GM19438 (cell line): ENCODE measurements at regions not wholly inside any gene's neighbourhood (a gene's known extent, or its start where the extent isn't known, plus 50 kb on each side); places are given as distances from the start of the nearest gene placed in this dataset.

Experiments used
- ATAC-seq: cut with Tn5 transposase; IDR thresholded peaks from one replicate; pipeline ENCODE4 v1.9.1; 2021; ENCODE audit warnings: low read depth; ENCODE audit not compliant: unreplicated experiment

DNA sequence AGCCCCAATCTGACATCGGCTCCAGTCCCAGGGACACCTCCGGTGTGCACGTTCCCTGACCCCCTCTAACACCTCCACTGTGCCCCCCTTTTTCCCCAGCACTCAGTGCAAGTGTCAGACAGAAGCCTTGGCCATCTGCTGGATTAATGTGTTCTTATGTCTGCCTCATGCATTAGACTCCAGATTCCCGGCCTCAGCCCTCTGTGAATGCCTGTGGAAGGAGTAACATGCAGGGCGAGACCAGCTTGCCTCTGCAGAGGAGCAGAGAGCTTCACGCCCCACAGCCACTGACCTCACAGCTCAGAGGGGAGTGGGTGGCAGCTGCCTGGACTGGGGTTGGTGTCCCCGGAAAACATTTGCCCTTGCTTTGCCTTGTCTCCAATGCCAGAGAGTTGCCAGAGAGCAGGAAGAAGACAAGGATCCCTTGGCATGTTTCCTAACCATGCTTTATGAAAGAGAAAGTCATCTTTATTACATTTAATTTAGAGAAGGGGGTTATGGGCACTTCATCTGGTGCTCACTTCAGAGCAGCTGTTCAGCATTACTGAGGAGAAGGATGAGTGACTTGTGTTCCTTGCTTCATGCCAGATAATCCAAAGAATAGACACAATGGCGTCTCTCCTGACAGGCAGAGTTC is 91.6 kb upstream of the CXCL12 start:
- no peak for ATAC-seq

DNA sequence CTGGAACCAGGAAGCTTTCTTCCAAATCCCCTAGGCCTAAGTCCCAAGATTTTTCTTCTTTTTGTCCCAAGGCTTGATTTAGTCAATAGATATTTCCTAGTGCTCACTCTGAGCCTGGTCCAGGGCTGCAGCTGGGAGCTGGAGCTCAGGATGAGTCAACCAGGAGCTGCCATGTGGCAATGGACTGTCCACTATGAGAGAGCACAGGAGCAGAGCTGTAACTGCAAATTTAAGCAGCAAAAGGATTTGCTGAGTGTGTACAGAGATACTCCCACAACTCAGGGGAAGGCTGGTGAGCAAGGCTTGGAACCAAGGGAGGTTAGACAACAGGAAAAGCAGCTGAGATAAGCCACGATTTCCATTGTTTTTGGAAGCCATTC is 92.1 kb upstream of the CXCL12 start:
- ATAC-seq: no peak

DNA sequence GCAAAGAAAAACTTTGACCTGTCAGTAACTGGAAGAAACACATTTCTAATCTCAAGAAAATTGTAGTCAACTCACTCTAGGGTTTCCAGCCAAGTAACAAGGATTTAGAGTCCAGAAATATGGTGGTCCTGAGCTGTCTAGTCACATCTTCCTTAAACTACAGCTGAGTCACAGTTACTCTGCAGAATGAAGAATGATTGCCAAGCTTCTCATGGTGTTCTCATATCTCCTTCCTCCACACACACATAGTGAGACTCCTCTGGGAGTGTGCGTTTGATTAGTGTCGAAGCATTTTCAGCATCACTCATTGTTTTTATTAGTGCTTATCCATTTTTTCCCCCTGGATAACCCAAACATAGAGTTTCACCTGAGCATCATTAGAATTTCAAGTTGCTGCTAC is 93.1 kb upstream of the CXCL12 start:
- no peak for ATAC-seq

DNA sequence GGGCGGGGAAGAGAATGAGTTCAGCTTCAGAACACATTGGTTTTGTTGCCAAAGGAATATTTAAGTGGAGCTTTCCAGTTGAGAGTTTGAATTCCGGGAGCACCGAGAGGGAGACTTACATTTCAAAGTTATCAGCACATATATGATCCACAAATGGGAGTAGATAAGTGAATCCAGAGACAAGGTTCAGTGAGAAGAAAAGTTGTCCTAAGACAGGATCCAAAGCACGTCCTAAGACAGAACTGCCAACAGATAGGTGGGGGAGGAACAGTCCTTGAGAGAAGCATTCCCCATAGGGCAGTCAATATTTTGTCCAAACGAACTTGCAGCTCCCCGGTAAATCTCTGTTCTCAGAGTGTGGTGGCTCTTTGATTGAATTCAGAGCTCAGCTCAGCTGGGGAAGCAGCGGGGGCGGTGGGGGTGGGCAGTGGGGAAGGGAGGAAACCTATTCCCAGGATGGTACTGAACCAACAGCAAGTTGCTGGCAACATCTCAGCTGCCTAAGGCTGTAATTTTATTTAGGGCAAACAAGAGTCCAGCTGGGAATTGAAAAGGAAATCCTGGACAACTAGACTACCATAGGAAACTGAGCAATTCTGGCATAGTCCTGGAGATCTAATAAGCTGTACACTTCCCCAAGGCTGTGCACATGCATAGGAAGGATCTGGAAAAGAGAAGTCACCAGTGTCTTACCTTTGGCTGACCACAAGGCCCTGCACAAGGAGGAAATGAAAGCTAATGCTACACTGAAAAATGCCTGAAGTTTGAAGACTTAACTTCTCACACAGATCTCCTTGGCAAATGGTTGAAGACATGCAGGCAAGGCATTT is 94.2 kb upstream of the CXCL12 start:
- no peak for ATAC-seq

DNA sequence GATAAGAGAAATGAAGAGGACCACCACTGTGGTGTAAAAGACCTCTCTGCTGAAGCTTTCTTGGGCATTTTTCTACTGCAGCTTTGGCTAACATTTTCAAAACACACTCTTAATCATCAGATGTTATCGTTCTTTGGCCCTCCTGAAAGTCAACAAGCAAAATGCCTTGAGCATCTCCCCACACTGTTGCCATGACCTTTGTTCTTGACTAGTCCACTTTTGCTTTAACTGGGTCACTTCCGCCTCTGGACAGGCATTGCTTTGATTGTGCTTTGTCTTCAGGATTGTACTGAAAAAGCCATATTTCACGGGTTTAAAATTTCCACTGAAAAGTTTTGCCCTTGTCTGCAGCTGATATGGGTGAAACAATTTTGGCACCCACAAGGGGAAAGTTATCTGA is 107.8 kb upstream of the CXCL12 start:
- no peak for ATAC-seq

DNA sequence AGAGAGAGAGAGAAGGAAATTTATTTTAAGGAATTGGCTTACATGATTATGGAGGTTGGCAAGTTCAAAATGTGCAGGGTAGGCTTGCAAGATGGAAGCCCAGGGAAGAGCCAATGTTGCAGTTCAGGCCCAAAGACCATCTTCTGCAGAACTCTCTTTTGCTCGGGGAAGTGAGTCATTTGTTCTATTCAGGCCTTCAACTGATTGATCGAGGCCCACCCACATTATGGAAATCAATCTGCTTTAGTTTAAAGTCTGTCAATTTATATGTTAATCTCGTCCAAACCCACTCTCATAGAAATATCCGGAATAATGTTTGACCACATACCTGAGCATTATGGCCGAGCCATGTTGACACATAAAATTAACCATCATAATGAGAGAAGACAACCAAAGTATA is 113.3 kb upstream of the CXCL12 start:
- no peak for ATAC-seq

DNA sequence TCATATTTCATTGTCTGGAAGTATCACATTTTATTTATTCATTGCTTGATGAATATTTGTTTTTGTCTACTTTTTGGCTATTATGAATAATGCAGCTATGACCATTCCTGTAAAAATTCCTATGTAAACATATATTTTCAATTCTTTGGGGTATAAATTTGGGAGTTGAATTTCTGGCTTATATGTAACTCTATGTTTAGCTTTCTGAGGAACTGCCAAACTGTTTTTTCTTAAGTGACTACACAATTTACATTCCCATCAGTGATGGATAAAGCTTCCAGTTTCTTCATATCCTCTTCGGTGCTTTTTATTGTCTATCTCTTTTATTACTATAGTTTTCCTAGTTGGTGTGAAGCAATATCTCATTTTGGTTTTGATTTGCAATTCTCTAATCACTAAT is 115.6 kb upstream of the CXCL12 start:
- no peak for ATAC-seq

DNA sequence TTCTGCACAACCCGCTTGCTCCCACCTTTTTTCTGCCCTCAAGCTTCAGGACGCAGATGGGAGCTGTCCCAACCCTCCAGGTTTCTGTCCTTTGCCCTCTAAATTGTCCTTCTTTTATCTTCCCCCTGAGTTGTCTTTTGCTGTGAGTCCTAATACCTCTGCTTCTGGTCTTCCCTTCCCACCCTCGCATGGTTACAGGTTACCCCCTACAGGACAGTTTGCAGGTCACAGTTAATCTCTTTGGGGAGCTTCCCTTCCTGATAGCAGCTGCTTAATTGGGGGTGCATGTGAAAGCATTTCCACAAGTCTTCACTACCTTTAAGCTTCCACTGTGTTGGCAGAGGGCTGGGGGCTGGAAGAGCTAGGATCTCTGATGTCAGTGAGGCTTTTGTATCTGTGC is 121.5 kb upstream of the CXCL12 start:
- ATAC-seq: no peak

DNA sequence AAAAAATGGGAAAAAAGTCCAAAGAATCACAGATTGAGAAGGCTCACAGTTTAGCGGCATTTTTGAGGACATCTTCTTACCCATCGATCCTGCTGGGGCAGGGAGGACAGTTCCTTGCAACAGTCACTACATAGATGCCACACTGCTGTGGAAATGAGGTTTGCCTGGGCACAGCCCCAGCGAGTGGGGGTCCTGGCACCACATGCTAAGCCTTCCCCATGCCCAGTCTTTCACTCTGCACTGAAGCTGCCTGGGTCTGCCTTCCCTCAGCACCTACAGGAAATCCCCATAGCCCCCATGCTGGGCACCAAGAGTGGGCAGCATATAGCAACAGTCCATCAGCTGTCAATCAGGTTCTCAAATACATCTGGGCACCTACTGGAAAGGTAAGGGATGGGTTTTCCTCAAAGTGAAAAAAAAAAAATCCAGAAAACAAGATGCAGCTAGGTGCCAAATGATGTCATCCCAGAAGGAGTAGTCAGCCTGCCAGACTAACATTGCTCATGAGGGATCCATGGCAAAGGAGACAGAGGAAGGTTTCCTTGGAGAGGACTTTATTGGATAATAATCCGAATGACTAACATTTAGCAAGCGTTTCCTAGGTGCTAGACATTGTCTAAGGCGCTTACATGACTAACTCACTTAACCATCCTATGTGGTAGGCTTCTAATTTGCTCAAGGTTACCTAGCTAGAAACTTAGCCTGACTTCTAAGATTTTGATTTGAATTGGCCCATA is 125.7 kb upstream of the CXCL12 start:
- ATAC-seq: no peak

DNA sequence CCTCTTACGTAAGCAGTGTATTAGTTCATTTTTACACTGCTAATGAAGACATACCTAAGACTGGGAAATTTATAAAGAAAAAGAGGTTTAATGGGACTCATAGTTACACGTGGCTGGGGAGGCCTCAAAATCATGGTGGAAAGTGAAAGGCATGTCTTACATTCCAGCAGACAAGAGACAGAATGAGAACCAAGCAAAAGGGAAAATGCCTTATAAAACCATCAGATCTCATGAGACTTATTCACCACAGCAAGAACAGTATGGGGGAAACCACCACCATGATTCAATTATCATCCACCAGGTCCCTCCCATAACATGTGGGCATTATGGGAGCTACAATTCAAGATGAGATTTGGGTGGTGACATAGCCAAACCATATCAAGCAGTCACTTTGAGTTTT is 126.3 kb upstream of the CXCL12 start:
- ATAC-seq: no peak

DNA sequence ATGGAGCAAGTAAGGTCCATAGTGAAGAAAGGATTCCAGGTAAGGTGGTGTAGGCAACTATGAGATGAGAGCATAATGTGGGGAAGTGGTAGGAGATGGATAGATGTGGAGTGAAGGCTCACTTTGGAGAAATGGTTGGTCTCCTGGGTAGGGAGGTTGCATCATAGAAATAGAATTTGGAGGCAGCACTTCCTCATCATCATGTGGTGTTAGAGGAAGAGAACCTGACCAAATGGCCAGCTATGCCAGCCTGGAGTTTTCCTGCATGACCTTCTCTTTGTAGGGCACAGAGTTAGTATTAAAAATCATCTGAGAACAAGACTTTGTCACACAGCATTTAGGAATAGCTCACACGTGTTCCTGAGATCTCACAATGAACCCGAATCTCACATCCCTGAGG is 126.7 kb upstream of the CXCL12 start:
- no peak for ATAC-seq

DNA sequence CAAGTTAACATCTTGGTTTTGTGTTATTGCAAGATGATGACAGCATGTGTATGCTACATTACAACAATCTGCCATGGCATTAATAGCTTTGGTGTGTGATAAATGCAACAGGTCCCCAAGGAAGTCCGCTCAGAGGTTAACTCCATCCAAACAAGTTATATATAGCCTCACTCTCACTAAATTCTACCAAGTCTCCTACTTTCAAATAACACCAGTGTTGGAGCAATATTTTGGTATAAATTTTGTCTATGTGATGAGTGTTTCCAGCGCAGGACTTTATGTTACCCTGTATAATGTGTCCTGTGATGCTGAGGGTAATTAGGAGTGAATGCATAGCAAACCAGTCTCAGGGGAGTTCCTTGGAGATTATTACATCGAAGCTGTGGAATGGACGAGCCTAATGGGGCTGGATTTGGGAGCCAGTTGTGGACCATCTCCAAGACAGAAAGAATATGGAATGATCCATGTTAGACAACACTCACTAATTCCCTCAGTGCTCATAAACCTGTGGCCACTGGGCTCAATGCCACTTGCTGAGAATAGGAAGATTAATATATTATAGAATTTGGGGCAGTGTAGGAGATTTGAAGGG is 127.6 kb upstream of the CXCL12 start:
- ATAC-seq: no peak

DNA sequence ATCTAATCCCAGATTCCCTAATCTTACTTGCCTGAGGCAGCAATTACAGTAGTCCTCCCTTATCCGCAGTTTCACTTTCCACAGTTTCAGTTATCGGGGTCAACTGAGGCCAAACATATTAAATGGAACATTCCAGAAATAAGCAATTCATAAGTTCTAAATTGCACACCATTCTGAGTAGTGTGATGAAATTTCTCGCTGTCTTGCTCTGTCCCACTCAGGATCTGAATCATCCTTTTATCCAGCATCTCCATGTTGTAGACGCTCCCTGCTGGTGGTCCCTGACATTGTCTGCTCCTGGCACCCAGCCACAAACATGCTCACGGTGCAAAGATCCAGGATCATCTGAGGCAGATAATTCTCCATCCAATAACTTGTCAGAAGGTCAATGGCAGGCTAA is 128.7 kb upstream of the CXCL12 start:
- no peak for ATAC-seq

DNA sequence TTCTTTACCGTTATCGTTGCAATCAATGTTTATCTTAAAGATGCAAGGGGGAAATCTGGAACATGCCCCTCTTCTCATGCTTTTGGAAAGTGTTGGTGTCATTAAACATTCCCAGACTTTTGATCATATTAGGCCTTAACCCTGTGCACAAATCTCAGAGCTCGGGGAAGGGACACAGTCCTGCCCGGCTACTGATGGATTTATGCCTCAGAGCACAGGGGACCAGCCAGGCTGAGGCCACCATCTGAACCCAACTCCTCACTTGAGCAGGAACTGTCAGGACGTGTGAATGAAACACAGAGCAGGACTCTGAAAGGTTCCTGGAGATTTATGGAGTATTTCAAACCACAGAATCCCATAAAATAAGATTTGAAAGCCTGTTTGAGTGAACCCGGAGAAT is 132.0 kb upstream of the CXCL12 start:
- no peak for ATAC-seq

DNA sequence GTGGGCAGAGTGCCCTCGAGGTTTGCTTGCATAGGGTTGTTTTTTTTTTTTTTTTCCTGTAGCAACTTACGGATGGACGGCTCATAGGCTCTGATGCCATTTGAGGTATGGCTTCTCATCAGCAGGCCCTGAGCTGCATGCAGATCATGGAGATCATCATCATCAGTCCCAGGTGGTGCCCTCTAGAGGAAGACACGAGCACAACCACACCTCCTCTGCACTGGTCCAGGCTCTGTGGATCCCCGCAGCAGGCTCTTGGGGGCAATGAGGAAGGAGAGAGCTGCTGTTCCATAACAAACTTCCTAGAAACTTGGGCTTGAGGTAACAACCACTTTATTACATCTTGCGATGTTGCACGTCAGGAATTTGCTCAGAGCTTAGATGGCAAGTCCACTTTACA is 132.7 kb upstream of the CXCL12 start:
- ATAC-seq: no peak

DNA sequence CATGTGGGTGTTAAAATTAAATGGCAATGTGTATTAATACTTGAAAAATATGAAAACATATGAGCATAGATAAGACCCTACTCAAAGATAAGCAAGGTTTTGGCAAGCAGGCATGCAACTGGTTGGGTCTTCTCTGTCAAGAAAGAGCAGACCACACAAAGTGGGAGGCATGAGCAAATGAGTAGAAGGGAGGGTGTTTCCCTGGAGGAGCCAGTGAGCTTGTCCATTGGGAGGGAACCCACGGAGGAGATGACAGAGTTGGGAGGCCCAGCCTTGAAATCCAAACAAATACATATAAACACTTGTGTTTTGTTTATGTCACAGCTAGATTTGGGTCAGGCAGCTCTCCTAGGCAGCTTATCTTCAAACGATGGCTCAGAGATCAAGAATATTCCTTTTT is 134.5 kb upstream of the CXCL12 start:
- ATAC-seq: no peak

DNA sequence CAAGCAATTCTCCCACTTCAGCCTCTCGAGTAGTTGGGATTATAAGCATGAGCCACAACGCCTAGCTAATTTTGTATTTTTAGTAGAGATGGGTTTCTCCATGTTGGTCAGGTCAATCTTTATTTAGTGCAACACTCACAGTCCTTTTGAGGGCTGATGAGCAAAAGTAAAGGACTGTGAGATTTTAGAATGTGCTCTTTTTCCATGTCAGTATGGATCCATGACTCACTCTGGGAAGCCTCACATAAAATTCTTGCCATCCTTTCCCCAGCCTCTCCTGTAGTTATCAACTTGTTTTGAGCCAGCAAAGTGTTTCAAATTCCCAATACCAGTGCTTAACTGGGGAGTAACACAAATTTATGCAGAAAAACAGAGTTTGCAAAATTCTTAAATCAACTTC is 135.8 kb upstream of the CXCL12 start:
- no peak for ATAC-seq

DNA sequence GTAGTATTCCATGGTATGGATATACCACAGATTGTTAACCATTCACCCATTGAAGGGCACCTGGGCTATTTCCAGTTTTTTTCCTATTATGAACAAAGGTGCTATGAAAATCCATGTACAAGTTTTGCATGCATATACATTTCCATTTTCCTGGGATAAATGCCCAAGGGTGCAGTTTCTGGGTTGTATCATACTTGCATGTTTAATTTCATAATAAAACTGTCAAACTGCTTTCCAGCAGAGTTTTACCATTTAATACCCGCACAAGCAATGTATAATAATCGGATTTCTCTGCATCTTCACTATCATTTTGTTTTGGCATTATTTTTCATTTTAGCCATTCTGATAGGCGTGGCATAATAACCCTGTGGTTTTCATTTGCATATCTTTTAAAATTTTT is 154.3 kb upstream of the CXCL12 start:
- no peak for ATAC-seq

DNA sequence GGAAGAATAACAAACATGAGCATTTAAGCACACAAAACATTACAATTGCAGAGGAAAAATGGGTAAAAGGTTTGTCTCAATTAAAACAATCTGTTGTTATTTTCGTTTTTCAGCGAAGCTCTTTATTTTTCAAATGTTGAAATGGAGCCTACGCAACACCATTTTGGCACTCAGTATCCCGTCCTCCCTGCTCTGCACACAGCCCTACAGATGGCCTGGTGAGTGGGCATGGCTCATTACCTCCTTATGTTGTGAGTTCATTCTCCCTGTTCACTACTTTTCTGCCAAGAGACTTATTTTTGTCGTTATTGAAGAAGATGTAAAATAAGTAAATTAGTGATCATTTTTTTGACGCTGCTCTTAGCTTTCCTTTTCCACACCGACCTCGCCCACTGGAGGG is 167.8 kb upstream of the CXCL12 start:
- ATAC-seq: no peak

DNA sequence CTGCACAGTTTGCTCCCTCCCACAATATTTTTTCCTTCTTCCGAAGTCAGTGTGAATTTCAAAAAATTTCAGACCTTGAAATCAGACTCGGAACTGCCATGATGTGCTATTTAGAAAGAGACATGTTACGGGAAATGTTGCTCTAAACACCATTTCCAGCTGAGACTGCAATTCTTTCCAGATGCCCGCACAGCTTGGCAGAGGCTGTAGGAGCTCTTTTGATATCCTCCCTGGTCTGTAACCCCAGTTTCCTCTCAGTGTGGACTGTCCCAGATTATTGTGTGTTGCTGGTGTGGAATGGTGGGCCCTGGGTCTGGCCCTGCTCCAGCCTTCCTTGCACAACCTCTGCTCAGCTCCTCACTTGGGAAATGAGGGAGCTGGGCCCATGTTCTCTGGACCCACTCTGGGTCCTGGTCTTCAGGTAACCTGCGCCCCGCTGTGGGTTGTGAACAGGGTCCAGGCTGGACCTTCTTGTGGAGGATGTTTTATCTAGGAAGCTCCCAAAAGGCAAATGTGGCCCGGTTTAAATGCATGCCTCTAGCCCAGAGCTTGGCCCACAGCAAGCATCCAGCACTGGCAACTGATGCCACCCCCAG is 172.8 kb upstream of the CXCL12 start:
- ATAC-seq: no peak

DNA sequence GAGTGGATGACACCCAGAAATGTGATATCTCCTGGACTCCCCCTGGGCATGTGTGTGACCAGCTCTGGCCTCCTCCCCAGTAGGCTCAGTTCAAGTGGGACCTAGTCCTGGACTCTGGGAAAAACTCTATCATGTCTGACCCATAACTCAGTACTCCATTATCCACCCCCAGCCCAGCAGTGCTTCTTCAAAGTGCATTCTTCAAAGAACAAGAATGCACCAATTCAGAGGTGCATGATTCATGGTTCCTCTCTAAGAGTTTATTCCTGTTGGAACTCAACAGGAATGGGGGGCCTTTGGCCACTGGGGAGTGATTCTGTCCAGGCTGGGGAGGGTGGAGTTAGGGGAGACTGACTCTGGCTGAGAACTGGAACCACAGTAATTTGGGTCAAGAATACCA is 173.6 kb upstream of the CXCL12 start:
- no peak for ATAC-seq
